A549 (cell line): ENCODE measurements at regions not wholly inside any gene's neighbourhood (a gene's known extent, or its start where the extent isn't known, plus 50 kb on each side); places are given as distances from the start of the nearest gene placed in this dataset.

Source experiments
- ATAC-seq, 2 experiments: fragments of 200-7000 bp in 1 of 2; fragments of >200 bp in 1 of 2; cut with Nextera tagmentation in 1 of 2; cut with Tn5 transposase in 1 of 2; 3 replicates each; pipeline versions ENCODE4 v1.8.0 to v1.9.1; 2018 to 2020; ENCODE audit warnings: mild to moderate bottlenecking in 1 of 2, moderate library complexity in 1 of 2
- CTCF ChIA-PET: fragments of 300-600 bp; sonication (Branson Sonifier 250); formaldehyde crosslinking; extraction: SDS; loops from one replicate; lab custom pipeline; 2021; ENCODE audit warnings: antibody characterized with exemption, inconsistent platforms; lab: Yijun Ruan, JAX
- POLR2A ChIA-PET: fragments of 350-600 bp; formaldehyde crosslinking; extraction: SDS; loops from one replicate; lab custom pipeline; 2021; ENCODE audit warnings: antibody characterized with exemption, inconsistent platforms; lab: Yijun Ruan, JAX
- DNase-seq, 2 experiments: peaks; one replicate each; pipeline versions ENCODE4 v3.0.0 to v3.0.0-alpha.2; 2011 to 2016; ENCODE audit warnings: low read depth in 1 of 2, low spot score in 1 of 2
- FAIRE-seq: peaks from 2 replicates; lab custom pipeline; 2011; peaks lifted over from hg19 to GRCh38; lab: Jason Lieb, UNC
- H3K27ac ChIP-seq, 2 experiments: fragments of >200 bp; sonication (Bioruptor Twin); formaldehyde crosslinking; 3 replicates each; pipeline ENCODE4 v1.5.1; 2016 to 2017
- H3K4me1 ChIP-seq: fragments of >200 bp; sonication (Bioruptor Twin); formaldehyde crosslinking; 3 replicates; pipeline ENCODE4 v1.6.1; 2016
- H3K4me2 ChIP-seq: fragments of >200 bp; sonication (Bioruptor Twin); formaldehyde crosslinking; 3 replicates; pipeline ENCODE4 v1.6.1; 2016
- H3K4me3 ChIP-seq: fragments of >200 bp; sonication (Bioruptor Twin); formaldehyde crosslinking; 3 replicates; pipeline ENCODE4 v1.5.1; 2016
- H3K9me3 ChIP-seq: fragments of >200 bp; sonication (Bioruptor Twin); formaldehyde crosslinking; 3 replicates; pipeline ENCODE4 v1.6.1; 2016
- BCL3 ChIP-seq: fragments of >200 bp; sonication (Bioruptor Twin); formaldehyde crosslinking; IDR thresholded peaks from 3 replicates; pipeline ENCODE4 v1.6.1; 2016
- CBX2 ChIP-seq: fragments of 200-600 bp; sonication (generic); IDR thresholded peaks from 2 replicates; pipeline ENCODE4 v1.6.1; 2016; ENCODE audit warnings: low read depth, mild to moderate bottlenecking, borderline replicate concordance
- CHD4 ChIP-seq: fragments of 200-600 bp; sonication (generic); IDR thresholded peaks from 2 replicates; pipeline ENCODE4 v1.6.1; 2016; ENCODE audit warnings: antibody characterized with exemption, mild to moderate bottlenecking, borderline replicate concordance
- E2F6 ChIP-seq: IDR thresholded peaks from 2 replicates; pipeline ENCODE4 v1.6.1; 2012; ENCODE audit warnings: low read depth, borderline replicate concordance
- EHF ChIP-seq: fragments of 250-450 bp; sonication (Bioruptor Pico); IDR thresholded peaks from 2 replicates; pipeline ENCODE4 v1.5.0; 2020; ENCODE audit warnings: mild to moderate bottlenecking
- EP300 ChIP-seq, 2 experiments: fragments of >200 bp; sonication (Bioruptor Twin); formaldehyde crosslinking; IDR thresholded peaks; 2 replicates in 1 of 2; 3 replicates in 1 of 2; pipeline ENCODE4 v1.6.1; 2016 to 2017
- FOSB ChIP-seq: fragments of 250-450 bp; sonication (Bioruptor Pico); IDR thresholded peaks from 2 replicates; pipeline ENCODE4 v1.5.0; 2020; ENCODE audit warnings: mild to moderate bottlenecking, moderate library complexity
- FOSL2 ChIP-seq, 2 experiments: fragments of 450-650 bp in 1 of 2; fragments of >200 bp in 1 of 2; sonication (Bioruptor Twin) in 1 of 2; formaldehyde crosslinking; IDR thresholded peaks; 2 replicates each; pipeline versions ENCODE4 v1.5.0 to v1.6.1; 2016 to 2020; ENCODE audit warnings: mild to moderate bottlenecking in 1 of 2, moderate library complexity in 1 of 2
- FOXS1 ChIP-seq: fragments of 250-450 bp; sonication (Bioruptor Pico); IDR thresholded peaks from 2 replicates; pipeline ENCODE4 v1.5.0; 2020; ENCODE audit warnings: mild to moderate bottlenecking, moderate library complexity
- HDAC2 ChIP-seq: fragments of 200-600 bp; sonication (generic); IDR thresholded peaks from 2 replicates; pipeline ENCODE4 v1.6.1; 2016
- HMGXB4 ChIP-seq: fragments of 250-450 bp; sonication (Bioruptor Pico); IDR thresholded peaks from 2 replicates; pipeline ENCODE4 v1.5.0; 2021; ENCODE audit warnings: mild to moderate bottlenecking, moderate library complexity, borderline replicate concordance
- HOXA7 ChIP-seq: fragments of 250-450 bp; sonication (Bioruptor Pico); IDR thresholded peaks from 2 replicates; pipeline ENCODE4 v1.5.0; 2020; ENCODE audit warnings: mild to moderate bottlenecking, moderate library complexity
- HOXB5 ChIP-seq: fragments of 250-450 bp; sonication (Bioruptor Pico); IDR thresholded peaks from 2 replicates; pipeline ENCODE4 v1.5.0; 2020; ENCODE audit warnings: mild to moderate bottlenecking, moderate library complexity
- JUNB ChIP-seq: fragments of >200 bp; sonication (Bioruptor Twin); formaldehyde crosslinking; IDR thresholded peaks from 2 replicates; pipeline ENCODE4 v1.6.1; 2016
- KDM1A ChIP-seq: fragments of 200-600 bp; sonication (generic); IDR thresholded peaks from 2 replicates; pipeline ENCODE4 v1.6.1; 2016; ENCODE audit warnings: low read depth, mild to moderate bottlenecking
- KDM5A ChIP-seq: fragments of 200-600 bp; sonication (generic); IDR thresholded peaks from 2 replicates; pipeline ENCODE4 v1.6.1; 2016; ENCODE audit warnings: antibody characterized with exemption, mild to moderate bottlenecking
- MAFK ChIP-seq: fragments of 450-650 bp; IDR thresholded peaks from 2 replicates; pipeline ENCODE4 v1.6.1; 2014; ENCODE audit not compliant: partially characterized antibody
- MYC ChIP-seq: IDR thresholded peaks from 2 replicates; pipeline ENCODE4 v1.6.1; 2012; ENCODE audit warnings: mild to moderate bottlenecking, inconsistent platforms, low read length, improper control_type of control experiment, borderline replicate concordance
- NR3C1 ChIP-seq: fragments of >200 bp; sonication (Bioruptor Twin); formaldehyde crosslinking; IDR thresholded peaks from 3 replicates; pipeline ENCODE4 v1.6.1; 2017
- POLR2A ChIP-seq: IDR thresholded peaks from 2 replicates; pipeline ENCODE4 v1.6.1; 2012; ENCODE audit warnings: mild to moderate bottlenecking, low read length
- RAD21 ChIP-seq, 2 experiments: fragments of >200 bp in 1 of 2; sonication (Bioruptor Twin) in 1 of 2; formaldehyde crosslinking in 1 of 2; IDR thresholded peaks in 1 of 2; conservative IDR thresholded peaks in 1 of 2; 2 replicates in 1 of 2; 3 replicates in 1 of 2; pipeline ENCODE4 v1.6.1; 2012 to 2018; ENCODE audit warnings: inconsistent platforms in 1 of 2
- RNF2 ChIP-seq: fragments of 200-600 bp; sonication (generic); IDR thresholded peaks from 2 replicates; pipeline ENCODE4 v1.6.1; 2016; ENCODE audit warnings: low read depth, mild to moderate bottlenecking, antibody characterized with exemption, moderate library complexity, borderline replicate concordance
- SREBF2 ChIP-seq: fragments of 450-650 bp; IDR thresholded peaks from 2 replicates; pipeline ENCODE4 v1.6.1; 2014; ENCODE audit warnings: mild to moderate bottlenecking, moderate library complexity
- TFCP2L1 ChIP-seq: fragments of 250-450 bp; sonication (Bioruptor Pico); IDR thresholded peaks from 2 replicates; pipeline ENCODE4 v1.5.0; 2021; ENCODE audit warnings: mild to moderate bottlenecking
- ZC3H11A ChIP-seq: fragments of 450-650 bp; IDR thresholded peaks from 2 replicates; pipeline ENCODE4 v1.6.1; 2014; ENCODE audit warnings: antibody characterized with exemption, mild to moderate bottlenecking
- ZNF302 ChIP-seq: fragments of 250-450 bp; sonication (Bioruptor Pico); IDR thresholded peaks from 2 replicates; pipeline ENCODE4 v1.9.0; 2021; ENCODE audit warnings: inconsistent platforms, mild to moderate bottlenecking, moderate library complexity
- ZSCAN20 ChIP-seq: fragments of 250-450 bp; sonication (Bioruptor Pico); IDR thresholded peaks from 2 replicates; pipeline ENCODE4 v1.8.0; 2022; ENCODE audit warnings: mild to moderate bottlenecking, moderate library complexity
- WGBS: methylation state at CpG from one replicate; pipeline ENCODE4 v1.1.6; 2017; ENCODE audit errors: missing lambda C conversion rate; 5-methylcytosine and 5-hydroxymethylcytosine counted together
- TF ChIP-seq, protein P1 (sequence below): IDR thresholded peaks from 2 replicates; pipeline ENCODE4 v1.6.1; 2012
- TF ChIP-seq, protein P2 (sequence below): fragments of 150-350 bp; IDR thresholded peaks from 2 replicates; pipeline ENCODE4 v1.6.1; 2014; ENCODE audit warnings: low read depth, mild to moderate bottlenecking, low read length

DNA sequence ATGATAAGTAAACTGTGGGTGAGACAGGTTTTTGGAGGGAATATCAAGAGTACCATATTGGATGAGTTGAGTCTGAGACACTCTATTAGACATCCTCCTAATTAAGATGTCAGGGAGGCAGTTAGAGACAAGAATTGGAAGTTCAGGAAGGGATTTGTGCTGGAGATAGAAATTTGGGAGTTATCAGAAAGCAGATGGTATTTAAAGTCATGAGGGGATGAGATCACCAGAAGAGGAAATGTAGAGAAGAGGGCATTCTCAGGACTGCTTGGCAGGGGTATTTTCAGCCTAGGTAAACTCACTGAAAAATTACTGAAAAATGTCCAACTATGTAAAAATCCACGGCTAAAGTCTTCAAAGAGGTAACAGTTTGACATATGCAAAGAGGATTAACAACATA, 161.6 kb upstream of the PGRMC2 start:
- POLR2A ChIA-PET: no interaction called here
- no peak overlapping the region for H3K4me3 ChIP-seq
- TF ChIP-seq KDM1A (no peak), RAD21 (conservative IDR thresholded peaks at IDR 0.05 in 1 of 2, IDR thresholded peaks at IDR 0.05 in 1 of 2) (no peak), HOXB5 (CRISPR knock-in tag) (no peak), RNF2 (no peak), E2F6 (no peak), SREBF2 (no peak), JUNB (no peak), EHF (CRISPR knock-in tag) (no peak), ZSCAN20 (CRISPR knock-in tag) (no peak)
- CTCF ChIA-PET: no interaction called here
- peak overlapping the region in 1 of 2 experiments; percentile 30; a peak in 1 of 6 replicates for H3K27ac ChIP-seq
- no peaks in the 10 kb centered on the region for H3K9me3 ChIP-seq
- ATAC-seq: no peak
- H3K4me2 ChIP-seq: no peak overlapping the region
- DNase-seq: no peak
- 65% methylated on average over 1 of the region's 1 CpG for WGBS
- H3K4me1 ChIP-seq: peaks cover 50% of the 10 kb centered on the region
- FAIRE-seq: no peak

GRCh38 chr4:128444544-128445302, 157.1 kb upstream of the PGRMC2 start:
- Histone ChIP-seq H3K4me3 (no peak overlapping the region), H3K27ac (peak overlapping the region; percentile 44 to 55; a peak in 3 of 6 replicates), H3K9me3 (peaks cover 26% of the 10 kb centered on the region), H3K4me2 (peak overlapping the region; percentile 30), H3K4me1 (peaks cover 18% of the 10 kb centered on the region; the same call in 2 of the 3 replicates)
- 65% methylated on average over 3 of the region's 3 CpGs for WGBS
- FAIRE-seq: no peak
- no peak; a peak in 1 of 6 replicates for ATAC-seq
- DNase-seq: peak in 1 of 2 experiments; percentile 44
- ChIA-PET CTCF (no interaction called here), POLR2A (no interaction called here)
- no peak for TF ChIP-seq MAFK
- no peak for TF ChIP-seq MYC
- no peak for TF ChIP-seq HOXA7
- no peak for TF ChIP-seq NR3C1
- no peak for TF ChIP-seq HDAC2
- no peak for TF ChIP-seq POLR2A
- no peak for TF ChIP-seq BCL3
- no peak for TF ChIP-seq FOSL2 (IDR thresholded peaks at IDR 0.05)
- TF ChIP-seq FOSL2 (CRISPR knock-in tag; IDR thresholded peaks at IDR 0.05): peak; percentile 35; the same call in 1 of the 2 replicates
- no peak for TF ChIP-seq EP300 (IDR thresholded peaks at IDR 0.05)
- TF ChIP-seq JUNB: 0 out of 2 replicates have a peak, but pooled peaks have one; percentile 17
- no peak for TF ChIP-seq SREBF2
- TF ChIP-seq FOSB: no peak
- no peak for TF ChIP-seq FOXS1 (CRISPR knock-in tag)
- TF ChIP-seq KDM1A: no peak
- TF ChIP-seq, protein P1, sequence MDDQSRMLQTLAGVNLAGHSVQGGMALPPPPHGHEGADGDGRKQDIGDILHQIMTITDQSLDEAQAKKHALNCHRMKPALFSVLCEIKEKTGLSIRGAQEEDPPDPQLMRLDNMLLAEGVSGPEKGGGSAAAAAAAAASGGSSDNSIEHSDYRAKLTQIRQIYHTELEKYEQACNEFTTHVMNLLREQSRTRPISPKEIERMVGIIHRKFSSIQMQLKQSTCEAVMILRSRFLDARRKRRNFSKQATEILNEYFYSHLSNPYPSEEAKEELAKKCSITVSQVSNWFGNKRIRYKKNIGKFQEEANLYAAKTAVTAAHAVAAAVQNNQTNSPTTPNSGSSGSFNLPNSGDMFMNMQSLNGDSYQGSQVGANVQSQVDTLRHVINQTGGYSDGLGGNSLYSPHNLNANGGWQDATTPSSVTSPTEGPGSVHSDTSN: no peak

DNA sequence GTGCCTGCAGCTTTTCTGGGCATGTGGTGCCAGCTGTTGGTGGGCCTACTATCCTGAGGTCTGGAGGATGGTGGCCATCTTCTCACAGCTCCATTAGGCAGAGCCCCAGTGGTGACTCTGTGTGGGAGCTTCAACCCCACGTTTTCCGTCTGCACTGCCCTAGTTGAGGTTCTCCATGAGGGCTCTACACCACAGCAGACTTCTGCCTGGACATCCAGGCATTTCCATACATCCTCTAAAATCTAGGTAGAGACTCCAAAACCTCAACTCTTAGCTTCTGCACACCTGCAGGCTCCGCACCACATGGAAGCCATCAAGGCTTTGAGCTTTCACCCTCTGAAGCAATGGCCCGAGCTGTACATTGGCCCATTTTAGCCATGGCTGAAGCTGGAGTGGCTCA, 153.3 kb upstream of the PGRMC2 start:
- Histone ChIP-seq H3K4me2 (no peak overlapping the region), H3K9me3 (peaks cover 42% of the 10 kb centered on the region), H3K27ac (no peak overlapping the region), H3K4me1 (peaks cover 15% of the 10 kb centered on the region; the same call in 2 of the 3 replicates), H3K4me3 (no peak overlapping the region)
- ATAC-seq: no peak
- ChIA-PET POLR2A (no interaction called here), CTCF (interaction anchor here (1.9 kb wide), 1 partner anchor 13 kb away, joined by 6 read pairs; no protein-coding TSS in a partner anchor)
- WGBS: 93% methylated on average over 4 of the region's 4 CpGs
- FAIRE-seq: no peak
- no peak for DNase-seq
- TF ChIP-seq CHD4 (no peak), HOXB5 (CRISPR knock-in tag) (no peak), ZNF302 (no peak), NR3C1 (no peak), HMGXB4 (CRISPR knock-in tag) (no peak), MYC (no peak), ZC3H11A (no peak), TFCP2L1 (CRISPR knock-in tag) (no peak), MAFK (no peak), KDM5A (no peak), CBX2 (no peak), FOSB (no peak), HDAC2 (no peak)
- TF ChIP-seq, protein P2, sequence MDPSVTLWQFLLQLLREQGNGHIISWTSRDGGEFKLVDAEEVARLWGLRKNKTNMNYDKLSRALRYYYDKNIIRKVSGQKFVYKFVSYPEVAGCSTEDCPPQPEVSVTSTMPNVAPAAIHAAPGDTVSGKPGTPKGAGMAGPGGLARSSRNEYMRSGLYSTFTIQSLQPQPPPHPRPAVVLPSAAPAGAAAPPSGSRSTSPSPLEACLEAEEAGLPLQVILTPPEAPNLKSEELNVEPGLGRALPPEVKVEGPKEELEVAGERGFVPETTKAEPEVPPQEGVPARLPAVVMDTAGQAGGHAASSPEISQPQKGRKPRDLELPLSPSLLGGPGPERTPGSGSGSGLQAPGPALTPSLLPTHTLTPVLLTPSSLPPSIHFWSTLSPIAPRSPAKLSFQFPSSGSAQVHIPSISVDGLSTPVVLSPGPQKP: no peak
